Muscle of arm (tissue), 1 donor: ENCODE measurements at regions not wholly inside any gene's neighbourhood (a gene's known extent, or its start where the extent isn't known, plus 50 kb on each side); places are given as distances from the start of the nearest gene placed in this dataset.

Experiments
- DNase-seq: peaks from one replicate; pipeline ENCODE4 v3.0.0-alpha.2; 2013

- DNase-seq, result no peak
Observed at GRCh38 chr1:229760478-229760996, 134.5 kb downstream of the URB2 start.

DNA sequence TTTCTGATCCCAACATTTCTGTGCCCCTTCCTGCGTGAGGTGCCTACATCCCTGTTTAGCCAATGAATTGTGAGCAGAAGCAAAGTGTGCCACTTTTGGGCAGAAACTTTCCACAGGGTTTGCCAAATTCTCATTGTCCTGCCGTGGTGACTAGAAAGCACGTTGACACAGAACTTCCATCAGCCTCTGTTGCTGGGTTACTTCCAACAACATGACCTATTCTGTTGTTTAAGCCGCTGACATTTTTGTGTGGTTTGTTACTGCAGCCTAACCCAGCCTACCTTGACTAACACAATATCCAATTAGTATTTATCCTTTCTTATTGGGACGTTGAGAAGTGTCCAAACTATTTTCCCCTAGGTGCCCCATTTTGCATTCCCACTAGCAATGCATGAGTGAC, 136.8 kb downstream of the URB2 start:
- DNase-seq, result no peak

DNA sequence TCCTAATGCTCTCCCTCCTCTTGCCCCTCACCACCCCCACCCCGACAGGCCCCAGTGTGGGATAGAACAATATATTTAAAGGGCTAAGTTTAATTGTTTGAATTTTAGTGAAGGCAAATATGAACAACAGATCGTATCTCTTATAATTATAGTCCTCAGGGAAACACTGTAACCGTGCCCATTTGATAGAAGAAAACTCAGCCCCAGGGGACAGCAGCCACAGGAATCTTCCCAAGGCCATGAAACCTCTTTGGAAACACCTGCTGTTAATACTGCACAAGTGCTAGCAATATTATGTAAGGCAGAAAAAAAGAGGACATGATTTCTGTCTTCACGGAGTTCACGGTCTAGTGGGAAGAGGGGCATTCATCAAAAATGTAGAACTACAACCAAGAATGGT, 142.2 kb downstream of the URB2 start:
- no peak for DNase-seq

DNA sequence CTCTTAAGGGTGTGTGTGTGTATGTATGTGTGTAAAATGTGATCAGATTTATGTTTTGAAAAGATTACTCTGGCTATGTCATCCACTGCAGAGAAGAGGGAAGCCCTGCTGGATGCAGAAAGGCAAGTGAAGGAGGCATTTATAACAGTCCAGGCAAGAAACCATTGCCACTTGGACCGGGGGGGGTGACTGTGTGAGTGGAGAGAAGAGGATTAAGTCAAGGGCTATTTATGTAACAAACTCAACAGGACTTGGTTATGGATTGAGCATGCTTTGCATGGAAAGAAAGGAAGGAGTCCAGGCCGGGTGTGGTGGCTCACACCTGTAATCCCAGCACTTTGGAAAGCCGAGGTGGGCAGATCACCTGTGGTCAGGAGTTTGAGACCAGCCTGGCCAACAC, 143.0 kb downstream of the URB2 start:
- DNase-seq, result no peak

- DNase-seq, result no peak
Observed at GRCh38 chr1:229769809-229770208, 143.8 kb downstream of the URB2 start.

GRCh38 chr1:229778794-229779193, 152.7 kb downstream of the URB2 start:
- DNase-seq, result no peak

GRCh38 chr1:229781453-229781852, 155.4 kb downstream of the URB2 start:
- DNase-seq, result peak; percentile 17

DNA sequence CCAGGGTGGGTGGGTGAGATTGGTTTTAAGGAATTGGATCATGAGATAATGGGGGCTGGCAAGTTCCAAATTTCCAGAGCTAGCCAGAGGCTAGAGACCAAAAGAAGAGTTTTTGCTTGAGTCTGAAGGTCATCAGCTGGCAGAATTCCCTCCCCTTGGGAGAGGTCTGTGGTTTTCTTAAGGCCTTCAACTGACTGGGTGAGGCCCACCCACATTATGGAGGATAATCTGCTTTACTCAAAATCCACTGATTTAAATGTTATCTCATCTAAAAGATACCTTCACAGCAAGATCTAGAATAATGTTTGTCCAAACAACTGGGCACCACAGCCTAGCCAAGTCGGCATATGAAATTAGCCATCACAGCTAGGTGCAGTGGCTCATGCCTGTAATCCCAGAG, 156.4 kb downstream of the URB2 start:
- DNase-seq, result no peak

DNA sequence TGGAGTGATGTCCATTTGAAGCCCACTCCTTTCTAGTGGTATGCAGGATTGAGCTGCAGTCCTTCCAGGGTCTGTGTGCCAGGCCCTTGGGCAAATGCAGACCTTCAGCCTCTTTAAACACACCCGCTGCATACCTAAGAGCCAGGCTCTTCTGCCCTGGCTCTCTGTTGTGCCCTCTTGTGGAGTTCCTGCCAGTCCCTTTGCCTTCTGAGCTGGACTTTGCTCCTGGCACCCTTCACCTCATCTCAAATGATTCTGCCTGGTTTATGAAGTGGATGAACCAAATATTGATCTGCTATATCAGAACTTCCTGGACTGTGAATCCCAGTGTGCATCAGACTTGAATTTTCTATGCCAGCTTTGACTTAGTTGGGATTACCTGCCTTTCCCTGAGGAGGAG, 158.8 kb downstream of the URB2 start:
- no peak for DNase-seq

- no peak for DNase-seq
Observed at GRCh38 chr1:229786974-229787610, 161.0 kb downstream of the URB2 start.

DNA sequence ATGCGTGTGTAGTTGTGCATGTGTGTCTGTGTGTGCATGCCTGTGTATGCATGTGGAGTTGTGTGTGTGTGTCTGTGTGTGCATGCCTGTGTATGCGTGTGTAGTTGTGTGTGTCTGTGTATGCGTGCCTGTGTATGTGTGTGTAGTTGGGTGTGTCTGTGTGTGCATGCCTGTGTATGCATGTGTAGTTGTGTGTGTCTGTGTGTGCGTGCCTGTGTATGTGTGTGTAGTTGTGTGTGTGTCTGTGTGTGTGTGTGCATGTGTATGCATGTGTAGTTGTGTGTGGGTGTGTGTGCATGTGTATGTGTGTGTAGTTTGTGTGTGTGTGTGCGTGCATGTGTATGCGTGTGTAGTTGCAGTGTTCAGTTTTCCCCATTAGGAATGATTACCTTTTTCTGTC, 162.0 kb downstream of the URB2 start:
- DNase-seq, result no peak

- no peak for DNase-seq
Observed at GRCh38 chr1:229792012-229792975, 166.2 kb downstream of the URB2 start.

- DNase-seq, result no peak
Observed at GRCh38 chr1:229793488-229793887, 167.4 kb downstream of the URB2 start.

DNA sequence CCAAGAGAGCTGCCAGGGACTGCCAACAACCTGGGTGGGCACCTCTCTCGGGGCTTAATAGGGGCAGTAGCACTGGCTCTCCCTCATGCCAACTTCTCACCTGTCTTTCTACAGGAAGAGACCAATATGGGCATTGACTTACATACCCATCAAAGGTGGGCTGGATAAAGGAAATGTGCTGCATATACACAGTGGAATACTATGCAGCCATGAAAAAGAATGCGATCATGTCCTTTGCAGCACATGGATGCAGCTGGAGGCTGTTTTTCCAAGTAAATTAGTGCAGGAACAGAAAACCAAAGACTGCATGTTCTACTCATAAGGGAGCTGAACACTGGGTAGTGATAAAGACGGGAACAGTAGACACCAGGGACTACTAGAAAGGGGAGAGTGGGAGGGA, 172.5 kb downstream of the URB2 start:
- no peak for DNase-seq

DNA sequence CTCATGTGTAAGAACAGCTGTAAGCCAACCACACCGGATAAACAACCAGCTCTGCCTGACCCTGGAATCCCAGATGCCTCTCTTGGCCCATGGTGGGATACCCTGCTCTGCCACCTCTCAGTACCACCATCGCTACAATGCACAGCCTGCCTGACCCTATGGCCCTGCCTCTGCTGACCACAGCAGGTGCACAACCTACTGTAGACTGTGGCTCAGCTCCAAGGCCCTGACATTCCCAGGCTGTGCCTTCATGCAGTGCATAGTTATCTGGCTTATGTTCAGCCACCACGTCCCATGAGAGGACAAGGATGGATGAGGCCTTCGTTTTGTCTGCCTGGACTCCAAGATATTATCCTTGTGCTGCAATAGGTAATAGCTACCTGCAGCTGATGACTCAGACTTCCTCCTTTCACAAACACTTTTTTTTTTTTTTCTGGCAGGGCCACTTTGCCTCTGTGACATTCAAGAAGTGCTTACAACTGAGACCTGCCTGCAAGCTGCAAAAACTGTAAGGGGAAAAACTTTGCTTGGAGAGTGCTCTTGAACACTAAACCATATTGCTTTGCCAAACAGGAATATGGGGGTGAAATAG, 177.7 kb downstream of the URB2 start:
- no peak for DNase-seq

GRCh38 chr1:229808272-229808671, 182.2 kb downstream of the URB2 start:
- DNase-seq, result no peak

GRCh38 chr1:229810140-229810539, 184.1 kb downstream of the URB2 start:
- DNase-seq, result no peak

DNA sequence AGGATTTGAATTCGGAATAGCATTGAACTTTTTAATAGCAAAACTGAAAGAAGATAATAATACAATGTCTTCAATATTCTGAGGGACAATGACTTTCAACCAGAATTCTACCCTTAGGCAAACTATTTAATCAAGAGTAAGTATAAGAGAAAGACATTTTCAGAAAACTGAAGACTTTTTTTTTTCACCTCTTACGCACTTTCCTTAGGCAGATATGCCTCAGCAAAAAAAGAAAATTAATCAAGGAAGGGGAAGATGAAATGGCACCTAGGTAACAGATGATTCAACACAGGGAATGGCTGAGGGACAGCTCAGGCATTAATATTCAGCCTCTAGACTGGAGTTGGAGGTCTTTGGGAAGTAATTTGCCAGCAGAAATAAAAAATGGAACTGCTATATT, 184.9 kb downstream of the URB2 start:
- DNase-seq, result no peak

DNA sequence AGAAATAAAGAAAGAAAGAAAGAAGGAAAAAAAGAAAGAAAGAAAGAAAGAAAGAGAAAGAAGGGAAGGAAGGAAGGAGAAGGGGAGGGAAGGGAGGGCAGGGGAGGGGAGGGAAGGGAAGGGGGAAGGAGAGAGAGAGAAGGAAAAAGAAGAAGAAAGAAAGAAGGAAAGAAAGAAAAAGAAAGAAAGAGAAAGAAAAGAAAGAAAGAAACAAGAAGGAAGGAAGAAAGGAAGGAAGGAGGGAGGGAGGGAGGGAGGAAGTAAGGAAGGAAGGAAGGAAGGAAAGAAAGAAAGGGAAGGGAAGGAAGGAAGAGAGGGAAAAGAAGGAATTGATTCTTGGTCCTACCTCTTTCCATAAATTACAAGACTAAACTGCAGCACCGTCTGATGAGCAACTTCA, 186.1 kb downstream of the URB2 start:
- no peak for DNase-seq

- no peak for DNase-seq
Observed at GRCh38 chr1:229812693-229813092, 186.6 kb downstream of the URB2 start.

- DNase-seq, result no peak
Observed at GRCh38 chr1:229815076-229815475, 189.0 kb downstream of the URB2 start.

DNA sequence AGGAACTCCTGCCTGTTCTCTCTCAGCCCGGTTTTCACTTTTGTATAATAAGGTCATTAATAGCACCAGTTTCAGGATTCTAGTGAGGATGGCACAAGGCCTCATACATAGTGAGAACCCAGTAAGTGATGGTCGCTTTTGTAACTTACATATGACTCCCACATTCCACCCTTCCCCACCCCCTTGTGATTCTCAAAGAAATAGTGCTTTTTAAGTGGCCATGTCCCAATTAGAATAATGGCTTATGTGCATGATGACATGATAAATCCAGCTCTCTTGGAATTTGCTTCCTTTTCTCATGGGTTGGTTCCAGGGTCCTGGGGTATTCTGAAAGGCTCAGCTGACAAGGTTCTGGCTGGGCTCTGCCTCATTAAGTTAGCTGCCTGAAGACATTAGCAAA, 189.9 kb downstream of the URB2 start:
- no peak for DNase-seq

- DNase-seq, result no peak
Observed at GRCh38 chr1:229817936-229818335, 191.9 kb downstream of the URB2 start.
